PC-9 (cell line): ENCODE measurements at regions not wholly inside any gene's neighbourhood (a gene's known extent, or its start where the extent isn't known, plus 50 kb on each side); places are given as distances from the start of the nearest gene placed in this dataset.

Experiments
- BruUV-seq: library from RNA; stranded (reverse); fragments of 400-500 nt; replicated peaks from 2 replicates; lab custom pipeline; 2021; lab: Mats Ljungman, UMichigan
- CTCF ChIA-PET: fragments of 300-600 bp; sonication (Branson Sonifier 250); formaldehyde crosslinking; loops from one replicate; lab custom pipeline; 2022; ENCODE audit warnings: antibody characterized with exemption; lab: Charles Lee
- POLR2A ChIA-PET: fragments of 300-600 bp; sonication (Branson Sonifier 250); formaldehyde crosslinking; loops from one replicate; lab custom pipeline; 2022; ENCODE audit warnings: antibody characterized with exemption; ENCODE audit not compliant: unreplicated experiment; lab: Charles Lee
- DNase-seq, 2 experiments: peaks; one replicate each; pipeline versions ENCODE4 v3.0.0 to v3.0.0-alpha.2; 2015 to 2022; ENCODE audit warnings: mixed read lengths in 1 of 2
- H2AFZ ChIP-seq: fragments of 200-600 bp; sonication (generic); 2 replicates; pipeline ENCODE4 v1.8.1; 2017; ENCODE audit warnings: antibody characterized with exemption
- H3F3A ChIP-seq: fragments of 200-600 bp; sonication (generic); 2 replicates; pipeline ENCODE4 v1.8.1; 2017; ENCODE audit warnings: antibody characterized with exemption, mild to moderate bottlenecking, low read depth; ENCODE audit not compliant: insufficient read depth
- H3K27ac ChIP-seq: fragments of 200-600 bp; sonication (generic); 2 replicates; pipeline ENCODE4 v1.6.1; 2016; ENCODE audit warnings: mixed run types
- H3K27me3 ChIP-seq: fragments of 200-600 bp; sonication (generic); 2 replicates; pipeline ENCODE4 v1.6.1; 2016; ENCODE audit warnings: low read depth, mixed run types; ENCODE audit not compliant: insufficient read depth
- H3K36me3 ChIP-seq: fragments of 200-600 bp; sonication (generic); 2 replicates; pipeline ENCODE4 v1.6.1; 2016; ENCODE audit warnings: low read depth, mixed run types
- H3K4me1 ChIP-seq: fragments of 200-600 bp; sonication (generic); replicated peaks from 2 replicates; pipeline ENCODE4 v1.6.1; 2016; ENCODE audit warnings: mixed run types; ENCODE audit not compliant: insufficient read depth
- H3K4me2 ChIP-seq: fragments of 200-600 bp; sonication (generic); 2 replicates; pipeline ENCODE4 v1.6.1; 2017; ENCODE audit warnings: mixed run types
- H3K4me3 ChIP-seq: fragments of 200-600 bp; sonication (generic); 2 replicates; pipeline ENCODE4 v1.6.1; 2016; ENCODE audit warnings: mixed run types
- H3K79me2 ChIP-seq: fragments of 200-600 bp; sonication (generic); 2 replicates; pipeline ENCODE4 v1.6.1; 2017; ENCODE audit warnings: low read depth, mixed run types
- H3K9me2 ChIP-seq: fragments of 200-600 bp; sonication (generic); 2 replicates; pipeline ENCODE4 v1.8.1; 2017; ENCODE audit warnings: mild to moderate bottlenecking; ENCODE audit not compliant: insufficient read depth
- H3K9me3 ChIP-seq: fragments of 200-600 bp; sonication (generic); 2 replicates; pipeline ENCODE4 v1.8.1; 2016; ENCODE audit warnings: low read depth; ENCODE audit not compliant: insufficient read depth
- H4K20me1 ChIP-seq: fragments of 200-600 bp; sonication (generic); 2 replicates; pipeline ENCODE4 v1.8.1; 2017; ENCODE audit not compliant: insufficient read depth
- CTCF ChIP-seq: fragments of 200-600 bp; sonication (generic); conservative IDR thresholded peaks from 2 replicates; pipeline ENCODE4 v1.6.1; 2017; ENCODE audit warnings: mixed run types, antibody characterized with exemption, mild to moderate bottlenecking, moderate library complexity
- EZH2 ChIP-seq: fragments of 200-600 bp; sonication (generic); IDR thresholded peaks from 2 replicates; pipeline ENCODE4 v1.8.0; 2017; ENCODE audit warnings: antibody characterized with exemption, low read depth
- intact Hi-C: fragments of 100-400 bp; cut with micrococcal nuclease; formaldehyde crosslinking; loops from one replicate; pipeline ENCODE4 v1.10.0; 2022; ENCODE audit not compliant: unreplicated experiment

- Histone ChIP-seq H3K9me2 (no peaks in the 10 kb centered on the region), H3K4me3 (no peak overlapping the region), H3K4me2 (no peak overlapping the region), H3K27ac (no peak overlapping the region), H3K9me3 (no peaks in the 10 kb centered on the region), H2AFZ (no peak overlapping the region), H3F3A (no peaks in the 10 kb centered on the region), H3K36me3 (no peaks in the 10 kb centered on the region), H3K27me3 (no peaks in the 10 kb centered on the region), H3K4me1 (no peaks in the 10 kb centered on the region), H3K79me2 (no peaks in the 10 kb centered on the region), H4K20me1 (no peaks in the 10 kb centered on the region)
- intact Hi-C loops: no loop called here
- ChIA-PET POLR2A (no interaction called here), CTCF (no interaction called here)
- no peak for TF ChIP-seq EZH2
- no peak for TF ChIP-seq CTCF
- no TSS peak for BruUV-seq
- DNase-seq: no peak
These were observed 404.9 kb downstream of the ZNF674 start for GRCh38 chrX:46140272-46140671.

- DNase-seq: no peak
- H3K27ac ChIP-seq: no peak overlapping the region
- H3K4me1 ChIP-seq: no peaks in the 10 kb centered on the region
- CTCF ChIA-PET: no interaction called here
- H3K9me2 ChIP-seq: no peaks in the 10 kb centered on the region
- no peaks in the 10 kb centered on the region for H4K20me1 ChIP-seq
- no peaks in the 10 kb centered on the region for H3K9me3 ChIP-seq
- no peaks in the 10 kb centered on the region for H3K27me3 ChIP-seq
- no peak overlapping the region for H3K4me2 ChIP-seq
- no peaks in the 10 kb centered on the region for H3K36me3 ChIP-seq
- POLR2A ChIA-PET: no interaction called here
- H3F3A ChIP-seq: no peaks in the 10 kb centered on the region
- TF ChIP-seq EZH2 (no peak), CTCF (no peak)
- no peaks in the 10 kb centered on the region for H3K79me2 ChIP-seq
- no peak overlapping the region for H2AFZ ChIP-seq
- no TSS peak for BruUV-seq
- intact Hi-C loops: no loop called here
- H3K4me3 ChIP-seq: no peak overlapping the region
These were observed 415.0 kb downstream of the ZNF674 start for GRCh38 chrX:46130247-46130646.

GRCh38 chrX:46125111-46125510, 420.1 kb downstream of the ZNF674 start:
- ChIA-PET CTCF (no interaction called here), POLR2A (no interaction called here)
- TF ChIP-seq CTCF (no peak), EZH2 (no peak)
- Histone ChIP-seq H3K4me3 (no peak overlapping the region), H2AFZ (no peak overlapping the region), H3K36me3 (no peaks in the 10 kb centered on the region), H3K27me3 (no peaks in the 10 kb centered on the region), H3F3A (no peaks in the 10 kb centered on the region), H3K4me2 (no peak overlapping the region), H3K79me2 (no peaks in the 10 kb centered on the region), H3K4me1 (no peaks in the 10 kb centered on the region), H3K9me2 (no peaks in the 10 kb centered on the region), H3K27ac (no peak overlapping the region), H4K20me1 (no peaks in the 10 kb centered on the region), H3K9me3 (no peaks in the 10 kb centered on the region)
- no TSS peak for BruUV-seq
- no peak for DNase-seq
- intact Hi-C loops: no loop called here
